ENCODE measurements at regions not wholly inside any gene's neighbourhood (a gene's known extent, or its start where the extent isn't known, plus 50 kb on each side); places are given as distances from the start of the nearest gene placed in this dataset.
A peak's percentile ranks its signal among the peaks of the same experiment; 100 is the strongest.

- Histone ChIP-seq H2BK15ac (replicated peaks; ENCODE audit: low read depth) (no peak overlapping the region), H3K9ac (ENCODE audit: low read length) (no peak overlapping the region), H3K36me3 (ENCODE audit: control insufficient read depth, insufficient read depth, low read length) (no peaks in the 10 kb centered on the region), H2BK5ac (ENCODE audit: low read length) (no peak overlapping the region), H3K27me3 (ENCODE audit: insufficient read depth, low read length, poor library complexity) (no peaks in the 10 kb centered on the region), H3K56ac (ENCODE audit: low read length) (no peak overlapping the region), H3K79me1 (ENCODE audit: low read length) (no peaks in the 10 kb centered on the region), H3K4ac (ENCODE audit: low read depth, low read length) (no peak overlapping the region), H3K4me1 (ENCODE audit: control insufficient read depth, low read depth, low read length) (no peaks in the 10 kb centered on the region), H3K18ac (ENCODE audit: low read length) (no peak overlapping the region), H3K4me3 (ENCODE audit: low read length) (no peak overlapping the region), H4K8ac (ENCODE audit: low read depth, low read length) (no peak overlapping the region), H4K5ac (ENCODE audit: low read length) (no peak overlapping the region), H3K23ac (ENCODE audit: low read length) (no peak overlapping the region), H3K79me2 (ENCODE audit: control insufficient read depth, insufficient read depth, low read length) (no peaks in the 10 kb centered on the region), H2AK5ac (ENCODE audit: low read length) (no peak overlapping the region), H2BK120ac (ENCODE audit: low read depth, low read length) (no peak overlapping the region), H3K27ac (ENCODE audit: low read depth, low read length) (no peak overlapping the region), H3K4me2 (ENCODE audit: low read length) (no peak overlapping the region)
- no CpG with 5 or more reads among the region's 4 CpGs for WGBS (ENCODE audit: extremely low coverage, insufficient coverage, low lambda C conversion rate)
- DNase-seq, result peak; percentile 78
Observed at GRCh38 chr7:51459809-51460208, 143.2 kb upstream of the COBL start.

GRCh38 chr7:51458693-51459092 is 142.1 kb upstream of the COBL start:
- Histone ChIP-seq H4K8ac (ENCODE audit: low read depth, low read length) (no peak overlapping the region), H4K5ac (ENCODE audit: low read length) (no peak overlapping the region), H2BK5ac (ENCODE audit: low read length) (no peak overlapping the region), H2BK120ac (ENCODE audit: low read depth, low read length) (no peak overlapping the region), H3K36me3 (ENCODE audit: control insufficient read depth, insufficient read depth, low read length) (no peaks in the 10 kb centered on the region), H3K27me3 (ENCODE audit: insufficient read depth, low read length, poor library complexity) (no peaks in the 10 kb centered on the region), H3K4ac (ENCODE audit: low read depth, low read length) (no peak overlapping the region), H3K79me2 (ENCODE audit: control insufficient read depth, insufficient read depth, low read length) (no peaks in the 10 kb centered on the region), H3K23ac (ENCODE audit: low read length) (no peak overlapping the region), H3K4me2 (ENCODE audit: low read length) (no peak overlapping the region), H3K9ac (ENCODE audit: low read length) (no peak overlapping the region), H3K4me3 (ENCODE audit: low read length) (no peak overlapping the region), H3K79me1 (ENCODE audit: low read length) (no peaks in the 10 kb centered on the region), H2AK5ac (ENCODE audit: low read length) (no peak overlapping the region), H3K4me1 (ENCODE audit: control insufficient read depth, low read depth, low read length) (no peaks in the 10 kb centered on the region), H3K56ac (ENCODE audit: low read length) (no peak overlapping the region), H2BK15ac (replicated peaks; ENCODE audit: low read depth) (no peak overlapping the region), H3K18ac (ENCODE audit: low read length) (no peak overlapping the region), H3K27ac (ENCODE audit: low read depth, low read length) (no peak overlapping the region)
- no peak for DNase-seq
- WGBS (ENCODE audit: extremely low coverage, insufficient coverage, low lambda C conversion rate), result no CpG with 5 or more reads among the region's 4 CpGs

- Histone ChIP-seq H2BK15ac (replicated peaks; ENCODE audit: low read depth) (no peak overlapping the region), H3K4me1 (ENCODE audit: control insufficient read depth, low read depth, low read length) (peaks cover 4% of the 10 kb centered on the region), H3K4me3 (ENCODE audit: low read length) (no peak overlapping the region), H4K8ac (ENCODE audit: low read depth, low read length) (no peak overlapping the region), H3K18ac (ENCODE audit: low read length) (no peak overlapping the region), H3K79me2 (ENCODE audit: control insufficient read depth, insufficient read depth, low read length) (no peaks in the 10 kb centered on the region), H3K4ac (ENCODE audit: low read depth, low read length) (no peak overlapping the region), H2BK120ac (ENCODE audit: low read depth, low read length) (no peak overlapping the region), H4K5ac (ENCODE audit: low read length) (no peak overlapping the region), H3K36me3 (ENCODE audit: control insufficient read depth, insufficient read depth, low read length) (no peaks in the 10 kb centered on the region), H3K9ac (ENCODE audit: low read length) (no peak overlapping the region), H3K56ac (ENCODE audit: low read length) (no peak overlapping the region), H2BK5ac (ENCODE audit: low read length) (no peak overlapping the region), H3K27ac (ENCODE audit: low read depth, low read length) (no peak overlapping the region), H3K4me2 (ENCODE audit: low read length) (no peak overlapping the region), H3K79me1 (ENCODE audit: low read length) (no peaks in the 10 kb centered on the region), H3K27me3 (ENCODE audit: insufficient read depth, low read length, poor library complexity) (no peaks in the 10 kb centered on the region), H3K23ac (ENCODE audit: low read length) (no peak overlapping the region), H2AK5ac (ENCODE audit: low read length) (no peak overlapping the region)
- WGBS (ENCODE audit: extremely low coverage, insufficient coverage, low lambda C conversion rate), result no CpG with 5 or more reads among the region's 5 CpGs
- no peak for DNase-seq
Observed at GRCh38 chr7:51457079-51457478, 140.5 kb upstream of the COBL start.

- Histone ChIP-seq H4K5ac (ENCODE audit: low read length) (no peak overlapping the region), H2AK5ac (ENCODE audit: low read length) (no peak overlapping the region), H3K4ac (ENCODE audit: low read depth, low read length) (no peak overlapping the region), H3K23ac (ENCODE audit: low read length) (no peak overlapping the region), H3K27ac (ENCODE audit: low read depth, low read length) (no peak overlapping the region), H3K4me1 (ENCODE audit: control insufficient read depth, low read depth, low read length) (peaks cover 5% of the 10 kb centered on the region), H3K79me2 (ENCODE audit: control insufficient read depth, insufficient read depth, low read length) (no peaks in the 10 kb centered on the region), H2BK15ac (replicated peaks; ENCODE audit: low read depth) (no peak overlapping the region), H3K27me3 (ENCODE audit: insufficient read depth, low read length, poor library complexity) (no peaks in the 10 kb centered on the region), H4K8ac (ENCODE audit: low read depth, low read length) (no peak overlapping the region), H3K18ac (ENCODE audit: low read length) (no peak overlapping the region), H3K4me2 (ENCODE audit: low read length) (no peak overlapping the region), H2BK120ac (ENCODE audit: low read depth, low read length) (no peak overlapping the region), H3K4me3 (ENCODE audit: low read length) (no peak overlapping the region), H3K56ac (ENCODE audit: low read length) (no peak overlapping the region), H3K79me1 (ENCODE audit: low read length) (no peaks in the 10 kb centered on the region), H2BK5ac (ENCODE audit: low read length) (no peak overlapping the region), H3K9ac (ENCODE audit: low read length) (no peak overlapping the region), H3K36me3 (ENCODE audit: control insufficient read depth, insufficient read depth, low read length) (no peaks in the 10 kb centered on the region)
- WGBS (ENCODE audit: extremely low coverage, insufficient coverage, low lambda C conversion rate), result no CpG with 5 or more reads among the region's 2 CpGs
- no peak for DNase-seq
Observed at GRCh38 chr7:51456431-51457060, 139.9 kb upstream of the COBL start.

GRCh38 chr7:51455948-51456347 is 139.3 kb upstream of the COBL start:
- Histone ChIP-seq H3K36me3 (ENCODE audit: control insufficient read depth, insufficient read depth, low read length) (no peaks in the 10 kb centered on the region), H3K23ac (ENCODE audit: low read length) (no peak overlapping the region), H3K4me2 (ENCODE audit: low read length) (no peak overlapping the region), H3K4ac (ENCODE audit: low read depth, low read length) (no peak overlapping the region), H3K18ac (ENCODE audit: low read length) (no peak overlapping the region), H3K4me1 (ENCODE audit: control insufficient read depth, low read depth, low read length) (peaks cover 5% of the 10 kb centered on the region), H3K27me3 (ENCODE audit: insufficient read depth, low read length, poor library complexity) (no peaks in the 10 kb centered on the region), H2BK120ac (ENCODE audit: low read depth, low read length) (no peak overlapping the region), H4K5ac (ENCODE audit: low read length) (no peak overlapping the region), H2AK5ac (ENCODE audit: low read length) (no peak overlapping the region), H2BK15ac (replicated peaks; ENCODE audit: low read depth) (no peak overlapping the region), H3K9ac (ENCODE audit: low read length) (no peak overlapping the region), H2BK5ac (ENCODE audit: low read length) (no peak overlapping the region), H3K4me3 (ENCODE audit: low read length) (no peak overlapping the region), H3K56ac (ENCODE audit: low read length) (no peak overlapping the region), H3K79me1 (ENCODE audit: low read length) (no peaks in the 10 kb centered on the region), H4K8ac (ENCODE audit: low read depth, low read length) (no peak overlapping the region), H3K79me2 (ENCODE audit: control insufficient read depth, insufficient read depth, low read length) (no peaks in the 10 kb centered on the region), H3K27ac (ENCODE audit: low read depth, low read length) (no peak overlapping the region)
- WGBS (ENCODE audit: extremely low coverage, insufficient coverage, low lambda C conversion rate), result no CpG with 5 or more reads among the region's 6 CpGs
- DNase-seq, result no peak

- DNase-seq, result no peak
- Histone ChIP-seq H3K4me1 (ENCODE audit: control insufficient read depth, low read depth, low read length) (peaks cover 5% of the 10 kb centered on the region), H3K79me1 (ENCODE audit: low read length) (no peaks in the 10 kb centered on the region), H2BK120ac (ENCODE audit: low read depth, low read length) (no peak overlapping the region), H4K5ac (ENCODE audit: low read length) (no peak overlapping the region), H2BK5ac (ENCODE audit: low read length) (no peak overlapping the region), H3K23ac (ENCODE audit: low read length) (no peak overlapping the region), H3K9ac (ENCODE audit: low read length) (no peak overlapping the region), H3K36me3 (ENCODE audit: control insufficient read depth, insufficient read depth, low read length) (no peaks in the 10 kb centered on the region), H3K4me2 (ENCODE audit: low read length) (no peak overlapping the region), H3K27ac (ENCODE audit: low read depth, low read length) (no peak overlapping the region), H3K18ac (ENCODE audit: low read length) (no peak overlapping the region), H3K56ac (ENCODE audit: low read length) (no peak overlapping the region), H3K4ac (ENCODE audit: low read depth, low read length) (no peak overlapping the region), H2AK5ac (ENCODE audit: low read length) (no peak overlapping the region), H3K79me2 (ENCODE audit: control insufficient read depth, insufficient read depth, low read length) (no peaks in the 10 kb centered on the region), H3K4me3 (ENCODE audit: low read length) (no peak overlapping the region), H3K27me3 (ENCODE audit: insufficient read depth, low read length, poor library complexity) (no peaks in the 10 kb centered on the region), H2BK15ac (replicated peaks; ENCODE audit: low read depth) (no peak overlapping the region), H4K8ac (ENCODE audit: low read depth, low read length) (no peak overlapping the region)
- WGBS (ENCODE audit: extremely low coverage, insufficient coverage, low lambda C conversion rate), result no CpG with 5 or more reads among the region's 3 CpGs
Observed at GRCh38 chr7:51455513-51455912, 138.9 kb upstream of the COBL start.
